ENCODE measurements at regions not wholly inside any gene's neighbourhood (a gene's known extent, or its start where the extent isn't known, plus 50 kb on each side); places are given as distances from the start of the nearest gene placed in this dataset.

- TF ChIP-seq, protein P1, sequence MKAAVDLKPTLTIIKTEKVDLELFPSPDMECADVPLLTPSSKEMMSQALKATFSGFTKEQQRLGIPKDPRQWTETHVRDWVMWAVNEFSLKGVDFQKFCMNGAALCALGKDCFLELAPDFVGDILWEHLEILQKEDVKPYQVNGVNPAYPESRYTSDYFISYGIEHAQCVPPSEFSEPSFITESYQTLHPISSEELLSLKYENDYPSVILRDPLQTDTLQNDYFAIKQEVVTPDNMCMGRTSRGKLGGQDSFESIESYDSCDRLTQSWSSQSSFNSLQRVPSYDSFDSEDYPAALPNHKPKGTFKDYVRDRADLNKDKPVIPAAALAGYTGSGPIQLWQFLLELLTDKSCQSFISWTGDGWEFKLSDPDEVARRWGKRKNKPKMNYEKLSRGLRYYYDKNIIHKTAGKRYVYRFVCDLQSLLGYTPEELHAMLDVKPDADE (IDR thresholded peaks at IDR 0.05) = no peak
- peak; percentile 98 for TF ChIP-seq ZNF462 (CRISPR knock-in tag; IDR thresholded peaks at IDR 0.05)
- no peak for TF ChIP-seq ZNF331 (CRISPR knock-in tag; IDR thresholded peaks at IDR 0.05; ENCODE audit: low read depth)
Observed at GRCh38 chr12:93080452-93080851, 151.4 kb upstream of the EEA1 start (continued).

GRCh38 chr12:93080994-93081809 lies 152.1 kb upstream of the EEA1 start:
- Mint-ChIP-seq H3K4me1 (peaks cover 40% of the 10 kb centered on the region), H3K9me3 (peaks cover 15% of the 10 kb centered on the region), H3K27me3 (ENCODE audit: insufficient read depth, low read depth, poor library complexity) (peaks cover 11% of the 10 kb centered on the region), H3K36me3 (ENCODE audit: low read depth) (peaks cover 8% of the 10 kb centered on the region; the same call in 2 of the 3 replicates), H3K4me3 (peak overlapping the region; percentile 55), H3K27ac (peak overlapping the region; percentile 95)
- Histone ChIP-seq H2AFZ (0 out of 2 replicates have a peak overlapping the region, but pooled peaks have one; percentile 15), H3F3A (replicated peaks; ENCODE audit: low read depth) (no peaks in the 10 kb centered on the region), H3K27ac (ENCODE audit: low read depth) (peak overlapping the region; percentile 67), H3K79me2 (replicated peaks; ENCODE audit: insufficient read depth) (no peaks in the 10 kb centered on the region), H3K4me3 (peak overlapping the region; percentile 27; the same call in 1 of the 2 replicates), H4K20me1 (replicated peaks; ENCODE audit: insufficient read depth) (no peaks in the 10 kb centered on the region), H3K4me2 (peak overlapping the region; percentile 46), H3K9me2 (ENCODE audit: insufficient read depth) (peaks cover 18% of the 10 kb centered on the region), H3K27me3 (ENCODE audit: insufficient read depth) (no peaks in the 10 kb centered on the region), H3K36me3 (ENCODE audit: insufficient read depth) (no peaks in the 10 kb centered on the region), H3K4me1 (ENCODE audit: insufficient read depth) (peaks cover 40% of the 10 kb centered on the region)
- peak; percentile 62 for ATAC-seq
- TF ChIP-seq, protein P1 (IDR thresholded peaks at IDR 0.05) = no peak
- TF ChIP-seq CREB1 (CRISPR knock-in tag; IDR thresholded peaks at IDR 0.05; ENCODE audit: low read depth) (no peak), ZNF331 (CRISPR knock-in tag; IDR thresholded peaks at IDR 0.05; ENCODE audit: low read depth) (no peak), ZNF114 (CRISPR knock-in tag; IDR thresholded peaks at IDR 0.05) (no peak), EZH2 (IDR thresholded peaks at IDR 0.05; ENCODE audit: low read depth, unreplicated experiment) (no peak), NANOG (IDR thresholded peaks at IDR 0.05; ENCODE audit: borderline replicate concordance) (no peak), EZH2phosphoT487 (IDR thresholded peaks at IDR 0.05; ENCODE audit: unreplicated experiment) (no peak)
- TF ChIP-seq, protein P2, sequence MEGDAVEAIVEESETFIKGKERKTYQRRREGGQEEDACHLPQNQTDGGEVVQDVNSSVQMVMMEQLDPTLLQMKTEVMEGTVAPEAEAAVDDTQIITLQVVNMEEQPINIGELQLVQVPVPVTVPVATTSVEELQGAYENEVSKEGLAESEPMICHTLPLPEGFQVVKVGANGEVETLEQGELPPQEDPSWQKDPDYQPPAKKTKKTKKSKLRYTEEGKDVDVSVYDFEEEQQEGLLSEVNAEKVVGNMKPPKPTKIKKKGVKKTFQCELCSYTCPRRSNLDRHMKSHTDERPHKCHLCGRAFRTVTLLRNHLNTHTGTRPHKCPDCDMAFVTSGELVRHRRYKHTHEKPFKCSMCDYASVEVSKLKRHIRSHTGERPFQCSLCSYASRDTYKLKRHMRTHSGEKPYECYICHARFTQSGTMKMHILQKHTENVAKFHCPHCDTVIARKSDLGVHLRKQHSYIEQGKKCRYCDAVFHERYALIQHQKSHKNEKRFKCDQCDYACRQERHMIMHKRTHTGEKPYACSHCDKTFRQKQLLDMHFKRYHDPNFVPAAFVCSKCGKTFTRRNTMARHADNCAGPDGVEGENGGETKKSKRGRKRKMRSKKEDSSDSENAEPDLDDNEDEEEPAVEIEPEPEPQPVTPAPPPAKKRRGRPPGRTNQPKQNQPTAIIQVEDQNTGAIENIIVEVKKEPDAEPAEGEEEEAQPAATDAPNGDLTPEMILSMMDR (conservative IDR thresholded peaks at IDR 0.05; ENCODE audit: low read depth in 2 of 2) = no peak
- DNase-seq (ENCODE audit: low spot score) = peak; percentile 68
